Heart left ventricle (tissue), 13 donors: ENCODE measurements at regions not wholly inside any gene's neighbourhood (a gene's known extent, or its start where the extent isn't known, plus 50 kb on each side); places are given as distances from the start of the nearest gene placed in this dataset.

Experiments
- POLR2A ChIP-seq, 2 donors: fragments of 450-650 bp; IDR thresholded peaks; one replicate each; pipeline ENCODE4 v1.6.1; 2017; ENCODE audit warnings: antibody characterized with exemption in 2 of 2, mild to moderate bottlenecking in 2 of 2, moderate library complexity in 2 of 2
- TF ChIP-seq, protein P1 (sequence below), 12 donors: fragments of 200-600 bp; sonication (generic) in 4 of 12; IDR thresholded peaks; one replicate each; pipeline versions ENCODE4 v1.5.0 to v1.8.0; 2018 to 2022; ENCODE audit warnings: antibody characterized with exemption in 12 of 12, mild to moderate bottlenecking in 5 of 12
- donor health status: ischemic (EF 13 %, LVEDD 7.1; RV severe dilation, severe dysfunction).
- donor health status: DM: no; HTN: yes; CAD: no.
- donor health status: DM: no; HTN: no; CAD: no.
- donor health status: ischemic (EF 25% LVEDD 6.9; RV normal size, moderate dysfunction).
- donor health status: ischemic (EF 25% LVEDD 5.7; RV mildly dilated, moderate dysfunction).
- donor health status: ischemic (EF 35%, LVEDD 5.7; RV mildly dilated, moderate dysfunction).
- donor health status: nonischemic (EF 11% LVEDD 7.7; RV severe dilation, severe dysfunction).
- donor health status: DM: yes; HTN: yes; CAD: no.
- donor health status: PGD.
- donor health status: ischemic (EF 29% LVEDD 5.4; RV normal size, mild dysfunction).
- donor health status: nonischemic (EF 23%, LVEDD 6.1; RV moderate dilation, normal function).

DNA sequence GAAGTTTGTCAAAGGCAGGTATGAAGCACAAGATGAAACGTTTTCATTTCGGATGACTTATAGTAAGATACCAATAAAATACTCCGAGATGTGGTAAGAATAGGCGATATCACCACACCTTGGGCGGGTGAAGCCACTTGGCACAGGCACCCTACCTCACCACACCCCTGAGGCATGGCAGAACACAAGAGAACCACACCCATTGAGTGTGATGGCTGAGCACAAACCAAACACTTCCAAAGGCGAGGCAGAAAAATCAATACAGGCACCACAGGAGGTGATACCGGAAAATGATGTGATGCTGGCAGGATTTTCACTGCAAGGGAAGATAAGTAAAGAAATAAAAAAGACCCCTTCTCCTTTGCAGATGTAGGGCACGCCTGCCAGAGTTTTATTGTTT, 332.9 kb upstream of the PRDM1 start:
- TF ChIP-seq, protein P1, sequence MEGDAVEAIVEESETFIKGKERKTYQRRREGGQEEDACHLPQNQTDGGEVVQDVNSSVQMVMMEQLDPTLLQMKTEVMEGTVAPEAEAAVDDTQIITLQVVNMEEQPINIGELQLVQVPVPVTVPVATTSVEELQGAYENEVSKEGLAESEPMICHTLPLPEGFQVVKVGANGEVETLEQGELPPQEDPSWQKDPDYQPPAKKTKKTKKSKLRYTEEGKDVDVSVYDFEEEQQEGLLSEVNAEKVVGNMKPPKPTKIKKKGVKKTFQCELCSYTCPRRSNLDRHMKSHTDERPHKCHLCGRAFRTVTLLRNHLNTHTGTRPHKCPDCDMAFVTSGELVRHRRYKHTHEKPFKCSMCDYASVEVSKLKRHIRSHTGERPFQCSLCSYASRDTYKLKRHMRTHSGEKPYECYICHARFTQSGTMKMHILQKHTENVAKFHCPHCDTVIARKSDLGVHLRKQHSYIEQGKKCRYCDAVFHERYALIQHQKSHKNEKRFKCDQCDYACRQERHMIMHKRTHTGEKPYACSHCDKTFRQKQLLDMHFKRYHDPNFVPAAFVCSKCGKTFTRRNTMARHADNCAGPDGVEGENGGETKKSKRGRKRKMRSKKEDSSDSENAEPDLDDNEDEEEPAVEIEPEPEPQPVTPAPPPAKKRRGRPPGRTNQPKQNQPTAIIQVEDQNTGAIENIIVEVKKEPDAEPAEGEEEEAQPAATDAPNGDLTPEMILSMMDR (IDR thresholded peaks at IDR 0.05) = no peak
- no peak for TF ChIP-seq POLR2A (IDR thresholded peaks at IDR 0.05)
